Dendritic cell treated with granulocyte-macrophage colony-stimulating factor and Interleukin-4, amounts not matched to agents 40 ng/mL and 50 ng/mL, for 4 days (primary cell): ENCODE measurements at regions not wholly inside any gene's neighbourhood (a gene's known extent, or its start where the extent isn't known, plus 50 kb on each side); places are given as distances from the start of the nearest gene placed in this dataset.

Source experiments
- H3K27ac Mint-ChIP-seq: one replicate; pipeline ENCODE4 v1.8.0; 2022; ENCODE audit warnings: mild to moderate bottlenecking, mixed read lengths
- H3K27me3 Mint-ChIP-seq: one replicate; pipeline ENCODE4 v1.8.0; 2022; ENCODE audit warnings: mild to moderate bottlenecking, mixed read lengths
- H3K36me3 Mint-ChIP-seq: one replicate; pipeline ENCODE4 v1.8.0; 2022; ENCODE audit warnings: low read depth, mixed read lengths
- H3K4me1 Mint-ChIP-seq: one replicate; pipeline ENCODE4 v1.8.0; 2022; ENCODE audit warnings: low read depth, mixed read lengths
- H3K4me3 Mint-ChIP-seq: one replicate; pipeline ENCODE4 v1.8.0; 2022; ENCODE audit warnings: mild to moderate bottlenecking, moderate library complexity, mixed read lengths
- H3K9me3 Mint-ChIP-seq: one replicate; pipeline ENCODE4 v1.8.0; 2022; ENCODE audit warnings: mixed read lengths
- intact Hi-C: fragments of 100-400 bp; cut with micrococcal nuclease; formaldehyde crosslinking; loops from one replicate; pipeline ENCODE4 v1.15.0; 2022

GRCh38 chr10:128429835-128430513, 303.8 kb upstream of the MKI67 start:
- Mint-ChIP-seq H3K4me3 (no peak overlapping the region), H3K9me3 (no peaks in the 10 kb centered on the region), H3K27ac (no peak overlapping the region), H3K27me3 (no peaks in the 10 kb centered on the region), H3K4me1 (no peaks in the 10 kb centered on the region), H3K36me3 (no peaks in the 10 kb centered on the region)
- intact Hi-C loops: no loop called here

- intact Hi-C loops: no loop called here
- Mint-ChIP-seq H3K9me3 (no peaks in the 10 kb centered on the region), H3K27me3 (no peaks in the 10 kb centered on the region), H3K4me3 (no peak overlapping the region), H3K36me3 (no peaks in the 10 kb centered on the region), H3K4me1 (no peaks in the 10 kb centered on the region), H3K27ac (no peak overlapping the region)
Observed at GRCh38 chr10:128431083-128431482, 304.9 kb upstream of the MKI67 start.

- Mint-ChIP-seq H3K4me1 (no peaks in the 10 kb centered on the region), H3K36me3 (no peaks in the 10 kb centered on the region), H3K27me3 (no peaks in the 10 kb centered on the region), H3K27ac (no peak overlapping the region), H3K4me3 (no peak overlapping the region), H3K9me3 (no peaks in the 10 kb centered on the region)
- intact Hi-C loops: no loop called here
Observed at GRCh38 chr10:128431506-128431905, 305.3 kb upstream of the MKI67 start.

GRCh38 chr10:128432011-128432410, 305.8 kb upstream of the MKI67 start:
- Mint-ChIP-seq H3K4me3 (no peak overlapping the region), H3K4me1 (no peaks in the 10 kb centered on the region), H3K36me3 (no peaks in the 10 kb centered on the region), H3K27ac (no peak overlapping the region), H3K9me3 (no peaks in the 10 kb centered on the region), H3K27me3 (no peaks in the 10 kb centered on the region)
- intact Hi-C loops: no loop called here

- Mint-ChIP-seq H3K9me3 (no peaks in the 10 kb centered on the region), H3K27ac (no peak overlapping the region), H3K4me1 (no peaks in the 10 kb centered on the region), H3K27me3 (no peaks in the 10 kb centered on the region), H3K36me3 (no peaks in the 10 kb centered on the region), H3K4me3 (no peak overlapping the region)
- intact Hi-C loops: no loop called here
Observed at GRCh38 chr10:128432423-128432822, 306.2 kb upstream of the MKI67 start.

DNA sequence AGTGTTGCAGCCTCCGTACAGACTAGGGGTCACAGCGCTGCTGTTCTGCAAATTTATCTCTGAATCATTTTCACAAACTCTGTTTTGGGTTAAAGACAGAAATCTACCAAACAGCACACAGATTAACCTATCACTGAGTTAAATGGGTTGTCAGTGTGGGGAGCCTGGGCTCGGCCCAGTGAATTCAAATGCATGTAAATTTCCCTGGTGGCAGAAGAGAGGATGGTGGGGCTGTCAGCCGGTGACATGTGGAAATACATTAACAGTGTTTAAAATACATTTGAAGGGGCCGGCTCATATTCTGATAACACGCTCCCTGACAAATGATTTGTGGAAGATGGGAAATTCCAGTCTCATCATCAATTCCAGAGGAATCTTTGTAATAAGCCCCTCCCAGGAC, 309.6 kb upstream of the MKI67 start:
- no peak overlapping the region for H3K27ac Mint-ChIP-seq
- H3K27me3 Mint-ChIP-seq: no peaks in the 10 kb centered on the region
- intact Hi-C loops: no loop called here
- no peaks in the 10 kb centered on the region for H3K9me3 Mint-ChIP-seq
- no peaks in the 10 kb centered on the region for H3K4me1 Mint-ChIP-seq
- H3K36me3 Mint-ChIP-seq: no peaks in the 10 kb centered on the region
- no peak overlapping the region for H3K4me3 Mint-ChIP-seq

- intact Hi-C loops: no loop called here
- no peaks in the 10 kb centered on the region for H3K9me3 Mint-ChIP-seq
- H3K27me3 Mint-ChIP-seq: no peaks in the 10 kb centered on the region
- H3K4me1 Mint-ChIP-seq: no peaks in the 10 kb centered on the region
- H3K36me3 Mint-ChIP-seq: no peaks in the 10 kb centered on the region
- no peak overlapping the region for H3K4me3 Mint-ChIP-seq
- no peak overlapping the region for H3K27ac Mint-ChIP-seq
Observed at GRCh38 chr10:128437786-128438345, 311.6 kb upstream of the MKI67 start.

- intact Hi-C loops: no loop called here
- no peak overlapping the region for H3K27ac Mint-ChIP-seq
- H3K4me3 Mint-ChIP-seq: no peak overlapping the region
- H3K9me3 Mint-ChIP-seq: no peaks in the 10 kb centered on the region
- no peaks in the 10 kb centered on the region for H3K36me3 Mint-ChIP-seq
- no peaks in the 10 kb centered on the region for H3K4me1 Mint-ChIP-seq
- no peaks in the 10 kb centered on the region for H3K27me3 Mint-ChIP-seq
Observed at GRCh38 chr10:128438417-128439063, 312.3 kb upstream of the MKI67 start.

DNA sequence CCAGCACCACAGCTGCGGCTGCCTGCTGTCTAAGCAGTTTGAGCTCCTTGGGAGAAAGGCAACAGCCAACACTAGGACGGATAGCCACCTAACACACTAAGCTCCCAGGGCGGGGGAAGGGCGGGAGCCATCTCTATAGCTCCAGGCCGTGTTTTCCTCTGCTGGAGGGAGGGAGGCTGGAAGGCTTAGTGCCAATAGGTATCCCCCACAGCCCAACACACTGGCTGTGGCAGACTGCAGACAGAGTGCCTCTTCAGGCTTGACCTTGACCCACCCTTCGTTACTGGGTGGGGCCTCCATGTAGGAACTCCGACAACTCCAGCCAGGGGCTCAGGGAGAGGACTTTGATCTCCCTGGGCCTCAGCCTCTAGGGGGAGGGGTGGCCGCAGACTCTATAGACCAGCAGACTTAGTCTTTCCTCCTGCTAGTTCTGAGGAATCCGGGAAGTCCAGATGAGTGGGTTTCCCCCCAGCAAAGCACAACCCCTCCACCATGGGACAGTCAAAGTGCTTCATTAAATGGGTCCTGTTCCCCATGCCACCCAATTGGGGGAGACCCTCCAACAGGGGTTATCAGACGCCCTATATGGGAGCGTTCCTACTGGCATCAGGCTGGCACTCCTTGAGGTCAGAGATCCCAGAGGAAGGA, 314.4 kb upstream of the MKI67 start:
- Mint-ChIP-seq H3K27me3 (no peaks in the 10 kb centered on the region), H3K4me1 (no peaks in the 10 kb centered on the region), H3K27ac (no peak overlapping the region), H3K36me3 (no peaks in the 10 kb centered on the region), H3K4me3 (no peak overlapping the region), H3K9me3 (no peaks in the 10 kb centered on the region)
- intact Hi-C loops: no loop called here

- Mint-ChIP-seq H3K27me3 (no peaks in the 10 kb centered on the region), H3K27ac (no peak overlapping the region), H3K9me3 (peaks cover 6% of the 10 kb centered on the region), H3K4me3 (no peak overlapping the region), H3K36me3 (no peaks in the 10 kb centered on the region), H3K4me1 (no peaks in the 10 kb centered on the region)
- intact Hi-C loops: no loop called here
Observed at GRCh38 chr10:128443925-128444518, 317.8 kb upstream of the MKI67 start.

GRCh38 chr10:128448796-128449195, 322.6 kb upstream of the MKI67 start:
- Mint-ChIP-seq H3K27me3 (no peaks in the 10 kb centered on the region), H3K27ac (no peak overlapping the region), H3K9me3 (peaks cover 6% of the 10 kb centered on the region), H3K4me1 (no peaks in the 10 kb centered on the region), H3K4me3 (no peak overlapping the region), H3K36me3 (no peaks in the 10 kb centered on the region)
- intact Hi-C loops: no loop called here

DNA sequence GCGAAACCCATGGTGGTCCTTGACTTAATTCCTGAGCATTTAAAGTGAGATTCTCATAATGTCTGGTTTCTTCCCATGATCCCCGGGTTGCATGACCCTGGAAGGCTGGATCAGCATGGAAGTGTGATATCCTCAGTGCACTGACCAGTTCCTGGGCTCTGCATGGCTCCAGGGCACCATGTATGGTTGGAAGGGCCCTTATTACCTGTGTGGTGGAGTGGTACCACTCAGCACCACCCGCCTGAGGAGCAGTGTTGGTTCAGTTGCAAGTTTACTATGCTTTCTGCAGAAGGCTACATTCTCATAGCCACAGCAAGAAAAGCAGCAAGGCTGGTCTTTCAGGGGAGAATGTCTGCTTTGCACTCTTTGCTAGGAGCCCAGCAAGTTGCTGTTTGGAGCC, 325.7 kb upstream of the MKI67 start:
- Mint-ChIP-seq H3K9me3 (peaks cover 6% of the 10 kb centered on the region), H3K4me3 (no peak overlapping the region), H3K36me3 (no peaks in the 10 kb centered on the region), H3K4me1 (no peaks in the 10 kb centered on the region), H3K27me3 (no peaks in the 10 kb centered on the region), H3K27ac (no peak overlapping the region)
- intact Hi-C loops: no loop called here

GRCh38 chr10:128456271-128456670, 330.0 kb upstream of the MKI67 start:
- no peaks in the 10 kb centered on the region for H3K4me1 Mint-ChIP-seq
- no peaks in the 10 kb centered on the region for H3K36me3 Mint-ChIP-seq
- no peaks in the 10 kb centered on the region for H3K27me3 Mint-ChIP-seq
- no peak overlapping the region for H3K4me3 Mint-ChIP-seq
- H3K9me3 Mint-ChIP-seq: no peaks in the 10 kb centered on the region
- intact Hi-C loops: no loop called here
- no peak overlapping the region for H3K27ac Mint-ChIP-seq

- no peak overlapping the region for H3K4me3 Mint-ChIP-seq
- H3K9me3 Mint-ChIP-seq: no peaks in the 10 kb centered on the region
- no peaks in the 10 kb centered on the region for H3K27me3 Mint-ChIP-seq
- no peak overlapping the region for H3K27ac Mint-ChIP-seq
- H3K4me1 Mint-ChIP-seq: no peaks in the 10 kb centered on the region
- no peaks in the 10 kb centered on the region for H3K36me3 Mint-ChIP-seq
- intact Hi-C loops: no loop called here
Observed at GRCh38 chr10:128457136-128457535, 330.9 kb upstream of the MKI67 start.
